C4-2B (cell line): ENCODE measurements at regions not wholly inside any gene's neighbourhood (a gene's known extent, or its start where the extent isn't known, plus 50 kb on each side); places are given as distances from the start of the nearest gene placed in this dataset.

Experiments
- H3K27ac ChIP-seq: fragments of 450-650 bp; 2 replicates; pipeline ENCODE4 v1.5.1; 2017
- CTCF ChIP-seq: fragments of 450-650 bp; conservative IDR thresholded peaks from 2 replicates; pipeline ENCODE4 v1.5.1; 2017; ENCODE audit warnings: mild to moderate bottlenecking
- ZFX ChIP-seq: fragments of 450-650 bp; IDR thresholded peaks from 2 replicates; pipeline ENCODE4 v1.6.1; 2017

DNA sequence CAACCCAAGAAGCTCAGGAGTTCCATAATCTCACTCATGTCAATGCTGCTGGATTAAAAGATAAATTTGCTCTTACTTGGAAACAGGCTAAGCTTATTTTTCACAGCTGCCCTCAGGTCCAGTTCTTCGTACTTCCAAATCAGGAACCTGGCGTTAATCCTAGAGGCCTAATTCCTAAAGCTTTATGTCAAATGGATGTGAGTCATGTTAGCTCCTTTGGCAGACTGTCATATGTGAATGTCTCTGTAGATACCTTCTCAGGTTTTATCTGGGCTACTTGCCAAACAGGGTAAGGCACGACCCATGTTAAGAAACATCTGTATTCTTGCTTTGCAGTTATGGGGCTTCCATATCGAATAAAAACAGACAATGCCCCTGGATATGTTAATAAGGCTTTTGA lies 504.6 kb downstream of the ALG10 start:
- TF ChIP-seq ZFX (no peak), CTCF (no peak)

GRCh38 chr12:34547276-34547675 lies 525.0 kb downstream of the ALG10 start:
- H3K27ac ChIP-seq = no peak overlapping the region
- TF ChIP-seq ZFX = no peak
- no peak for TF ChIP-seq CTCF

More for the DNA sequence above, 504.6 kb downstream of the ALG10 start:
- H3K27ac ChIP-seq = no peak overlapping the region

DNA sequence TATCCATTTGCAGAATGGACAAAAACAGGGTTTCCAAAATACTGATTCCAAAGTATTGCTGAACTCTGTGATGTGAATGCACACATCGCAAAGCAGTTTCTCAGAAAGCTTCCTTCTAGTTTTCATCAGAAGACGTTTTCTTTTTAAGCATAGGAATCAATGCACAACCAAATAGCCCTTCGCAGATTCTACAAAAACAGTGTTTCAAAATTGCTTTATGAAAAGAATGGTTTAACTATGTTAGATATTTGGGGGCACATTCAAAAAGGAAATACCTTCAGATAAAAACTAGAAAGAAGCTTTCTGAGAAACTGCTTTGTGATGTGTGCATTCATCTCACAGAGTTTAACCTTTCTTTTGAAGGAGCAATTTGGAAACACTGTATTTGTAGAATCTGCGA lies 569.7 kb downstream of the ALG10 start:
- H3K27ac ChIP-seq = no peak overlapping the region
- no peak for TF ChIP-seq ZFX
- TF ChIP-seq CTCF = no peak

- no peak for TF ChIP-seq ZFX
- TF ChIP-seq CTCF = no peak
- H3K27ac ChIP-seq = no peak overlapping the region
These were observed 573.7 kb downstream of the ALG10 start for GRCh38 chr12:34595749-34596733.

- no peak overlapping the region for H3K27ac ChIP-seq
- TF ChIP-seq CTCF = no peak
- no peak for TF ChIP-seq ZFX
These were observed 575.5 kb downstream of the ALG10 start for GRCh38 chr12:34597548-34598351.

- no peak overlapping the region for H3K27ac ChIP-seq
- TF ChIP-seq ZFX = no peak
- TF ChIP-seq CTCF = no peak
These were observed 576.1 kb downstream of the ALG10 start for GRCh38 chr12:34598352-34598827.
